ENCODE measurements at regions not wholly inside any gene's neighbourhood (a gene's known extent, or its start where the extent isn't known, plus 50 kb on each side); places are given as distances from the start of the nearest gene placed in this dataset.

GRCh38 chr2:105150231-105150630 is 91.3 kb upstream of the GPR45 start:
- ATAC-seq, result no peak

DNA sequence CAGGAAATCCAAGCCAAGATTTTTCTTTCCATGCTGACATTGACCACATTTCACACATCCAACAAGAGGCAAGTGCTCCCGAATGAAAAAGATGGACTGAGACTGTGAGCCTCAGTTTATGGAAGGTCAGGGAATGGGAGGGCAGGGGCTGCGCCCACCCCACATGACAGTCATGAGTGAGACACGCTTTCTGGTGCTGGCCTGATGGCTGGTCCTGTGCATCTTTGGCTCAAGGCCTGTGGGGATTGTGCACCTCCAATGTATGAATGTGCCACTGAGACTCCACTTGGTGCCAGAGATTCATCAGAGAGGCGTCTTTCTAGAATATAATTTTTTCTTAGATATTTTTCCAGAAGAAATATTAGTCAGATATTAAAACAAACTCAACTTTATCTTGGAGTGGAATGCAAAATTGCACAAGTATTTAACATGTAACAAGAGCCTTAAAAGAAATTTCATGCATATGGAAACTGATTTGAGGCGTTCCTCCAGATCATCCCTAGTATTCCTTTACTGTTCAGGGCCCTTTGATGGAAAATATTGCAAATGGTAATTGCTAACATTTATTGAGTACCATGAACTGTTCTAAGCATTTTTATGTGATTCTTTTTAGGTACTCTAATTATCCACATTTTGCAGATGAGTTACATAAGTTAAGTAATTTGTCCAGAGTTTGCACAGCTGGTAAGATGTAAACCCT is 87.3 kb upstream of the GPR45 start:
- POLR2A ChIA-PET, result no interaction called here
- CTCF ChIA-PET, result no interaction called here
- Mint-ChIP-seq H3K27me3 (ENCODE audit: low read depth) (peaks cover 26% of the 10 kb centered on the region), H3K27ac (no peak overlapping the region), H3K4me1 (ENCODE audit: low read depth) (no peaks in the 10 kb centered on the region), H3K36me3 (ENCODE audit: low read depth) (no peaks in the 10 kb centered on the region), H3K4me3 (no peak overlapping the region), H3K9me3 (ENCODE audit: insufficient read depth) (no peaks in the 10 kb centered on the region)
- ATAC-seq (no peak), DNase-seq (no peak)

More at GRCh38 chr2:105150231-105150630, 91.3 kb upstream of the GPR45 start:
- no peak overlapping the region for H3K4me3 Mint-ChIP-seq
- CTCF ChIA-PET, result no interaction called here
- no peak for DNase-seq
- H3K27me3 Mint-ChIP-seq (ENCODE audit: low read depth), result peaks cover 31% of the 10 kb centered on the region
- POLR2A ChIA-PET, result no interaction called here
- H3K9me3 Mint-ChIP-seq (ENCODE audit: insufficient read depth), result no peaks in the 10 kb centered on the region
- no peaks in the 10 kb centered on the region for H3K4me1 Mint-ChIP-seq (ENCODE audit: low read depth)
- no peaks in the 10 kb centered on the region for H3K36me3 Mint-ChIP-seq (ENCODE audit: low read depth)
- no peak overlapping the region for H3K27ac Mint-ChIP-seq

DNA sequence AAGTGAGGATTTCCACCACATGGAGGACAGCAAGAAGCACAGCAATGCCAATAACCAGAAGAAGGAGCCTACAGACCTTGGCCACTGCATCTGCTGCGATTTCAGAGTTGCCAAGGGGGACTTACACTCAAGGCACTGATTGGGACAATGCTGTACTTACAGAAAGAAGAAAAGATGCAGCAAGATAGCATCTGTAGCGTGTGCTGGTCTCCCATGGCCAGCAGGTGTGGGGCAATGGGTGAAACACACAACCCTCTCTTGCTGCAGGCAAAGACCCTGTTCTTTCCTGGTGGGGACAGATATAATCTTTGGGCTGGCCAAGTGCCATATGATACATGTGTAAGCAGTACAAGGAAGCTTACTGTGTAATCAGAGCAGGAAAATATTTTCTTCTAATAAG is 85.4 kb upstream of the GPR45 start:
- H3K36me3 Mint-ChIP-seq (ENCODE audit: low read depth), result no peaks in the 10 kb centered on the region
- H3K27me3 Mint-ChIP-seq (ENCODE audit: low read depth), result peaks cover 25% of the 10 kb centered on the region
- no peak overlapping the region for H3K27ac Mint-ChIP-seq
- H3K4me1 Mint-ChIP-seq (ENCODE audit: low read depth), result no peaks in the 10 kb centered on the region
- ATAC-seq (no peak), DNase-seq (no peak)
- ChIA-PET POLR2A (no interaction called here), CTCF (no interaction called here)
- H3K9me3 Mint-ChIP-seq (ENCODE audit: insufficient read depth), result no peaks in the 10 kb centered on the region
- no peak overlapping the region for H3K4me3 Mint-ChIP-seq

DNA sequence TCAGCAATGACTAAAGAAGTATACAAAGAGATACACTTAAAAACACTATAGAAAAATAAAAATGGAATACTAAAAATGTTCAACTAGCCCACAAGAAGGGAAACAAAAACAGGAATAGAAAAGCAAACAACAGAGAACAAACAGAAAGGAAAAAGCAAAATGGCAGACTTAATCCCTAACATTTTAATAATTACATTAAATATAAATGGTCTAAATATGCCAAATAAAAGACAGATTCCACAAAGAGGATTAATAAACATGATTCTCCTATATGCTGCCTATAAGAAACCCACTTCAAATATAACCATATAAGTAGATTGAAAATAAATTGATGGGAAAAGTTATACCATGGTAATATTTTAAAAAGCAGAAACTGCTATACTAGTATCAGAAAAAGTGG is 83.5 kb upstream of the GPR45 start:
- no peak overlapping the region for H3K4me3 Mint-ChIP-seq
- H3K27ac Mint-ChIP-seq, result no peak overlapping the region
- DNase-seq (no peak), ATAC-seq (no peak)
- POLR2A ChIA-PET, result no interaction called here
- no peaks in the 10 kb centered on the region for H3K36me3 Mint-ChIP-seq (ENCODE audit: low read depth)
- H3K4me1 Mint-ChIP-seq (ENCODE audit: low read depth), result no peaks in the 10 kb centered on the region
- H3K9me3 Mint-ChIP-seq (ENCODE audit: insufficient read depth), result no peaks in the 10 kb centered on the region
- CTCF ChIA-PET, result no interaction called here
- peaks cover 27% of the 10 kb centered on the region for H3K27me3 Mint-ChIP-seq (ENCODE audit: low read depth)

- peaks cover 10% of the 10 kb centered on the region for H3K27me3 Mint-ChIP-seq (ENCODE audit: low read depth)
- POLR2A ChIA-PET, result no interaction called here
- ATAC-seq (no peak), DNase-seq (no peak)
- no peak overlapping the region for H3K4me3 Mint-ChIP-seq
- H3K4me1 Mint-ChIP-seq (ENCODE audit: low read depth), result no peaks in the 10 kb centered on the region
- no peak overlapping the region for H3K27ac Mint-ChIP-seq
- no peaks in the 10 kb centered on the region for H3K9me3 Mint-ChIP-seq (ENCODE audit: insufficient read depth)
- CTCF ChIA-PET, result interaction anchor here (0.7 to 1.2 kb wide), 3 partner anchors 8 to 69 kb away, joined by 3 to 4 read pairs (median 3); no protein-coding TSS in a partner anchor
- no peaks in the 10 kb centered on the region for H3K36me3 Mint-ChIP-seq (ENCODE audit: low read depth)
Measured at GRCh38 chr2:105166688-105167087, 74.9 kb upstream of the GPR45 start.

DNA sequence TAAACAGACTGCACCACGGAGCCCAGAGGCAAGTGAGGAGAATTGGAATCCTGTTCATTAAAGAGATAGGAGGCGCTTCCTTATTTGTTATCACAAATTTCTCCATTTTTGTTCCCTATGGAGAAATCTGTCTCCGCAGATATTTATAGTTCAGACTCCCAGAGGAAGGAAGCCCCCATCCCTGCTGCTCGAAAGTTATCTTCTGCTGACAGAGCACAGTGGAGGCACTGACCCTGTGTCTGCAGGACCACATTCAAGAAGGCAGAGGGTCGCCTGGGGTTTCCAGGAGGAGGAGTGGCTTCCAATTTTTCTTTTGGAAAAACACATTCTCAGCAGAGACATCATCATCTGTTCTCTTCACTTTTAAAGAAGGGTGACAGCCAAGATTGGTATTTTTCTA is 73.0 kb upstream of the GPR45 start:
- Mint-ChIP-seq H3K9me3 (ENCODE audit: insufficient read depth) (no peaks in the 10 kb centered on the region), H3K4me1 (ENCODE audit: low read depth) (no peaks in the 10 kb centered on the region), H3K4me3 (no peak overlapping the region), H3K36me3 (ENCODE audit: low read depth) (no peaks in the 10 kb centered on the region), H3K27ac (no peak overlapping the region), H3K27me3 (ENCODE audit: low read depth) (peaks cover 12% of the 10 kb centered on the region)
- DNase-seq, result no peak
- POLR2A ChIA-PET, result no interaction called here
- no peak for ATAC-seq
- CTCF ChIA-PET, result no interaction called here

GRCh38 chr2:105175231-105175630 is 66.3 kb upstream of the GPR45 start:
- DNase-seq (no peak), ATAC-seq (no peak)
- ChIA-PET CTCF (no interaction called here), POLR2A (no interaction called here)
- no peaks in the 10 kb centered on the region for H3K9me3 Mint-ChIP-seq (ENCODE audit: insufficient read depth)
- H3K36me3 Mint-ChIP-seq (ENCODE audit: low read depth), result no peaks in the 10 kb centered on the region
- H3K27me3 Mint-ChIP-seq (ENCODE audit: low read depth), result peaks cover 10% of the 10 kb centered on the region
- no peaks in the 10 kb centered on the region for H3K4me1 Mint-ChIP-seq (ENCODE audit: low read depth)
- no peak overlapping the region for H3K27ac Mint-ChIP-seq
- no peak overlapping the region for H3K4me3 Mint-ChIP-seq

DNA sequence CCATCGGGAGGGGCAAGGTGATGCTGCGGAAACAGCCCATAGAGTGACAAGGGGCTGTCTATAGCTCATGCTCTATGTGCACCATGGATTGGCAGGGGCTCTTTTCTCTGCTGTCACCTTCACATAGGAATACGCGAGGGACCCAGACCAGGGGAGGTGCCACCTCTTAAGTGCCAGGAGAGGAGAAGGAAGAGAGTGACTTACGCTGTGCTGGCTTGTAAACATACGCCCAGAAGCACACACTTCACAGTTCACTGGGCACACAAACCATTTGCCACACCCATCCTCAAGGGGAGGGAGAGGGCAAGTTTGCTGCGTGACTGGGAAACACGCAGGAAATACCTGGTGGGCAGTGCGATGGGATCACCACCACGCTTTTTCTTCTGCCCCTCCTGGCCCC is 65.1 kb upstream of the GPR45 start:
- H3K9me3 Mint-ChIP-seq (ENCODE audit: insufficient read depth), result no peaks in the 10 kb centered on the region
- ChIA-PET CTCF (no interaction called here), POLR2A (no interaction called here)
- ATAC-seq, result no peak
- H3K27me3 Mint-ChIP-seq (ENCODE audit: low read depth), result peaks cover 10% of the 10 kb centered on the region
- H3K27ac Mint-ChIP-seq, result no peak overlapping the region
- no peaks in the 10 kb centered on the region for H3K36me3 Mint-ChIP-seq (ENCODE audit: low read depth)
- no peak overlapping the region for H3K4me3 Mint-ChIP-seq
- no peaks in the 10 kb centered on the region for H3K4me1 Mint-ChIP-seq (ENCODE audit: low read depth)
- no peak for DNase-seq

- CTCF ChIA-PET, result no interaction called here
- no peaks in the 10 kb centered on the region for H3K36me3 Mint-ChIP-seq (ENCODE audit: low read depth)
- peaks cover 10% of the 10 kb centered on the region for H3K27me3 Mint-ChIP-seq (ENCODE audit: low read depth)
- no peaks in the 10 kb centered on the region for H3K9me3 Mint-ChIP-seq (ENCODE audit: insufficient read depth)
- ATAC-seq (no peak), DNase-seq (no peak)
- H3K4me3 Mint-ChIP-seq, result no peak overlapping the region
- H3K4me1 Mint-ChIP-seq (ENCODE audit: low read depth), result no peaks in the 10 kb centered on the region
- H3K27ac Mint-ChIP-seq, result no peak overlapping the region
- POLR2A ChIA-PET, result no interaction called here
Measured at GRCh38 chr2:105177008-105177407, 64.5 kb upstream of the GPR45 start.

GRCh38 chr2:105177536-105178254 is 63.8 kb upstream of the GPR45 start:
- H3K9me3 Mint-ChIP-seq (ENCODE audit: insufficient read depth), result no peaks in the 10 kb centered on the region
- no peak overlapping the region for H3K27ac Mint-ChIP-seq
- peaks cover 10% of the 10 kb centered on the region for H3K27me3 Mint-ChIP-seq (ENCODE audit: low read depth)
- DNase-seq, result no peak
- H3K36me3 Mint-ChIP-seq (ENCODE audit: low read depth), result no peaks in the 10 kb centered on the region
- CTCF ChIA-PET, result no interaction called here
- H3K4me3 Mint-ChIP-seq, result no peak overlapping the region
- H3K4me1 Mint-ChIP-seq (ENCODE audit: low read depth), result no peaks in the 10 kb centered on the region
- POLR2A ChIA-PET, result no interaction called here
- no peak for ATAC-seq

DNA sequence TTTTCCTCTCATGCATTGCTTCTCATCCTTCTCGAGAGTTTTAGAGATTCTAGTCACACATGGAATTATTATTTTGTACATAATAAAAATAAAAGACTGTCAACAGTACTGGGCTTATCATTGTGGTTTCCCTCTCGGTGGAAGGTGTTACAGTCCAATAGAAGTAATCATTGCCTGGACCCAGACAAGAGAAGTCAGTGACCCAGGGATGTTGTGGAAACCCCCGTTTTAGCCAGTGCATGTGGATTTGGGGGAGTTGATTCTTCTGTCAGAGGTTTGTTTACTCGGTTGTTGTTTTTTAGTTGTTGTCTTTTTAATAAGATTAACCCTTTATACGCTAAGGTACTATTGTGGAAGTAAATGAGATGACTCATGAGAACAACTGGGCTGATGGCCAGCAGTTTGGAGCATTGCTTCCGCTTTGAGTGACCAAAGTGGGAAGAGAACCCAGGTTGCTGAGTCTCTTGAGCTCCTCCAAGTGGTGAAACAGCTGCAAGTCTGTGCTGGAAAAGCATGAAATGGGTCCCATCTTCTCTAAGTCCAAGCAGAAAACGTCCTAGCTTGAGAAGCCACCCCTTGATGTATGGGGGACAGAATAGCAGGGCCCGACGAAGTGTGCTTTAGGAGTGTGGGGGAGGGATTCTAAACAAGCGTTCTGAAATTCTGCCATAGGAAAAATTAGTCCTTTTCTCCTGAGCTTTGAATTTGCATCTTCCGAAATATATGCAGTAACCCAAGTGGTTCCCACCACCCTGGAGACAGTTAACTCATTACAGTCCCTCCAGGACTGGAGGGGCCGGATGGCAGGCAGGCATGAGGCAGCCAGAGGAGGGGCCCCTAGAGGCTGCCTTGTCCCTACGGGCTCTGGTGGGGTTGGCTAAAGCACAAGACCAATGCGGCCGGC is 61.8 kb upstream of the GPR45 start:
- no peak for ATAC-seq
- Mint-ChIP-seq H3K4me1 (ENCODE audit: low read depth) (no peaks in the 10 kb centered on the region), H3K27me3 (ENCODE audit: low read depth) (no peaks in the 10 kb centered on the region), H3K36me3 (ENCODE audit: low read depth) (no peaks in the 10 kb centered on the region), H3K4me3 (no peak overlapping the region), H3K27ac (no peak overlapping the region), H3K9me3 (ENCODE audit: insufficient read depth) (no peaks in the 10 kb centered on the region)
- CTCF ChIA-PET, result interaction anchor here (0.8 to 1.0 kb wide), 2 partner anchors 64 to 65 kb away, joined by 4 read pairs; no protein-coding TSS in a partner anchor
- POLR2A ChIA-PET, result no interaction called here
- no peak for DNase-seq

DNA sequence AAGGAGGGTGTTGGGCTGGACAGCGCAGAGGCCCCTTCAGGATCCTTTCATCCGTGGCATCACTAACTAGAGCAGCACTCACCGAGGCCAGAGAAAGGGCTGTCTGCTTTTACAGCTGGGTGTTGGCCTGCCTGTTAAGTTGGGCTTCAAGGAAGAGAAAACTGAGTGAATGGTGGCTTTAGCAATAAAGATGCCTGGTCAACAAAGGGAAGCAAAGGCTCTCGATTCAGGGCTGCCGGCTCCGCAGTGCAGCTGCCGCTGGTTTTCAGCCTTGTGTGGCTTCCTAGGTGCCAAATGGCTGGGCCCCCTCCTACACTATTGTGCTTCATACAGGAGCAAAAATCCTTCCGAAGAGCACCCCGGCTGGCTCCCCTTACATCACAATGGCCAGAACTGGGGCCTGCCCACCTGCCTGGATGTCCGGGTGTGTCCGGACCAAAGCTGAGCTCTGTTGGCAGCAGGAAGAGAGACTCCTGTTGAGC is 61.0 kb upstream of the GPR45 start:
- ATAC-seq, result no peak

More for the DNA sequence above, 61.0 kb upstream of the GPR45 start:
- ChIA-PET CTCF (interaction anchor here (0.8 to 1.0 kb wide), 3 partner anchors 64 to 66 kb away, joined by 3 to 4 read pairs (median 4); no protein-coding TSS in a partner anchor), POLR2A (no interaction called here)
- no peak overlapping the region for H3K27ac Mint-ChIP-seq
- H3K36me3 Mint-ChIP-seq (ENCODE audit: low read depth), result no peaks in the 10 kb centered on the region
- H3K4me1 Mint-ChIP-seq (ENCODE audit: low read depth), result no peaks in the 10 kb centered on the region
- no peak overlapping the region for H3K4me3 Mint-ChIP-seq
- H3K27me3 Mint-ChIP-seq (ENCODE audit: low read depth), result no peaks in the 10 kb centered on the region
- no peak for DNase-seq
- H3K9me3 Mint-ChIP-seq (ENCODE audit: insufficient read depth), result no peaks in the 10 kb centered on the region

All from activated CD8-positive, alpha-beta T cell treated with anti-CD3 and anti-CD28 coated beads, Interleukin-2, amount 10 ng/mL, durations not matched to agents 7 days and 5 days (primary cell).